Tibial artery (tissue), 4 donors: ENCODE measurements at regions not wholly inside any gene's neighbourhood (a gene's known extent, or its start where the extent isn't known, plus 50 kb on each side); places are given as distances from the start of the nearest gene placed in this dataset.

Experiments used
- DNase-seq, 2 donors: peaks; one replicate each; pipeline ENCODE4 v3.0.0-alpha.2; 2019
- H3K27ac ChIP-seq, 2 donors: fragments of 200-600 bp; sonication (generic) in 1 of 2; 1 replicate in 1 of 2; 2 replicates in 1 of 2; pipeline ENCODE4 v1.5.1; 2018 to 2019; ENCODE audit warnings: mild to moderate bottlenecking in 1 of 2
- H3K27me3 ChIP-seq, 2 donors: fragments of 200-600 bp; sonication (generic) in 1 of 2; one replicate each; pipeline versions ENCODE4 v1.5.1 to v1.6.0; 2016 to 2019
- H3K36me3 ChIP-seq, 3 donors: fragments of 200-600 bp; sonication (generic) in 2 of 3; one replicate each; pipeline ENCODE4 v1.5.1; 2016 to 2019; ENCODE audit warnings: mild to moderate bottlenecking in 2 of 3
- H3K4me1 ChIP-seq, 4 donors: fragments of 200-600 bp; sonication (generic) in 2 of 4; 1 replicate in 3 of 4; 2 replicates in 1 of 4; pipeline ENCODE4 v1.5.1; 2016 to 2019
- H3K4me3 ChIP-seq, 2 donors: fragments of 200-600 bp; sonication (generic) in 1 of 2; 1 replicate in 1 of 2; 2 replicates in 1 of 2; pipeline ENCODE4 v1.5.1; 2018 to 2019; ENCODE audit warnings: mild to moderate bottlenecking in 2 of 2
- H3K9me3 ChIP-seq, 3 donors: fragments of 200-600 bp; sonication (generic) in 1 of 3; one replicate each; pipeline ENCODE4 v1.5.1; 2016 to 2019
- CTCF ChIP-seq, 2 experiments: fragments of 200-600 bp in 1 of 2; fragments of 450-650 bp in 1 of 2; IDR thresholded peaks; one replicate each; pipeline ENCODE4 v1.5.1; 2017 to 2019; ENCODE audit warnings: antibody characterized with exemption in 2 of 2, mild to moderate bottlenecking in 1 of 2, moderate library complexity in 1 of 2
- intact Hi-C: fragments of 100-400 bp; cut with DNase I; formaldehyde crosslinking; loops from one replicate; pipeline ENCODE4 v1.15.0; 2023; ENCODE audit warnings: low total_unique reads

GRCh38 chr1:213776969-213777368 lies 210.8 kb upstream of the PROX1 start:
- Histone ChIP-seq H3K4me1 (no peaks in the 10 kb centered on the region), H3K36me3 (no peaks in the 10 kb centered on the region), H3K27ac (no peak overlapping the region), H3K27me3 (no peaks in the 10 kb centered on the region), H3K9me3 (peaks cover 0 to 8% (median 0%) of the 10 kb centered on the region in 3 donors), H3K4me3 (no peak overlapping the region)
- intact Hi-C loops, result no loop called here
- no peak for DNase-seq
- TF ChIP-seq CTCF (IDR thresholded peaks at IDR 0.05), result no peak

GRCh38 chr1:213779228-213779627 lies 208.5 kb upstream of the PROX1 start:
- Histone ChIP-seq H3K4me1 (no peaks in the 10 kb centered on the region), H3K4me3 (no peak overlapping the region), H3K27me3 (no peaks in the 10 kb centered on the region), H3K36me3 (no peaks in the 10 kb centered on the region), H3K27ac (no peak overlapping the region), H3K9me3 (peaks cover 0 to 8% (median 0%) of the 10 kb centered on the region in 3 donors)
- intact Hi-C loops, result no loop called here
- no peak for TF ChIP-seq CTCF (IDR thresholded peaks at IDR 0.05)
- DNase-seq, result no peak

- Histone ChIP-seq H3K9me3 (no peaks in the 10 kb centered on the region), H3K36me3 (no peaks in the 10 kb centered on the region), H3K4me3 (no peak overlapping the region), H3K27ac (no peak overlapping the region), H3K4me1 (no peaks in the 10 kb centered on the region), H3K27me3 (peaks cover 0 to 4% of the 10 kb centered on the region in 2 donors)
- no peak for DNase-seq
- no peak for TF ChIP-seq CTCF (IDR thresholded peaks at IDR 0.05)
- intact Hi-C loops, result no loop called here
Observed at GRCh38 chr1:213782941-213783672, 204.7 kb upstream of the PROX1 start.

GRCh38 chr1:213783893-213784292 lies 203.9 kb upstream of the PROX1 start:
- Histone ChIP-seq H3K4me3 (no peak overlapping the region), H3K27ac (no peak overlapping the region), H3K36me3 (no peaks in the 10 kb centered on the region), H3K9me3 (no peaks in the 10 kb centered on the region), H3K4me1 (no peaks in the 10 kb centered on the region), H3K27me3 (peaks cover 0 to 4% of the 10 kb centered on the region in 2 donors)
- intact Hi-C loops, result no loop called here
- no peak for TF ChIP-seq CTCF (IDR thresholded peaks at IDR 0.05)
- DNase-seq, result no peak

- Histone ChIP-seq H3K4me3 (no peak overlapping the region), H3K36me3 (no peaks in the 10 kb centered on the region), H3K27ac (no peak overlapping the region), H3K9me3 (no peaks in the 10 kb centered on the region), H3K4me1 (no peaks in the 10 kb centered on the region), H3K27me3 (peaks cover 0 to 4% of the 10 kb centered on the region in 2 donors)
- no peak for TF ChIP-seq CTCF (IDR thresholded peaks at IDR 0.05)
- intact Hi-C loops, result no loop called here
- no peak for DNase-seq
Observed at GRCh38 chr1:213786683-213787082, 201.1 kb upstream of the PROX1 start.
